HG02610 (cell line): ENCODE measurements at regions not wholly inside any gene's neighbourhood (a gene's known extent, or its start where the extent isn't known, plus 50 kb on each side); places are given as distances from the start of the nearest gene placed in this dataset.

ENCODE experiments used
- ATAC-seq: cut with Tn5 transposase; IDR thresholded peaks from one replicate; pipeline ENCODE4 v1.9.1; 2021; ENCODE audit warnings: mild to moderate bottlenecking, moderate library complexity; ENCODE audit not compliant: unreplicated experiment

- no peak for ATAC-seq
Observed at GRCh38 chr14:62244221-62244620, 482.0 kb downstream of the SNAPC1 start.

- ATAC-seq, result no peak
Observed at GRCh38 chr14:62247266-62247665, 485.0 kb downstream of the SNAPC1 start.

- no peak for ATAC-seq
Observed at GRCh38 chr14:62251237-62251636, 489.0 kb downstream of the SNAPC1 start.

GRCh38 chr14:62253171-62253570 is 491.0 kb downstream of the SNAPC1 start:
- ATAC-seq, result no peak

GRCh38 chr14:62253911-62254310 is 491.7 kb downstream of the SNAPC1 start:
- no peak for ATAC-seq

- no peak for ATAC-seq
Observed at GRCh38 chr14:62269204-62269603, 507.0 kb downstream of the SNAPC1 start.

- ATAC-seq, result no peak
Observed at GRCh38 chr14:62270236-62270635, 508.0 kb downstream of the SNAPC1 start.

- no peak for ATAC-seq
Observed at GRCh38 chr14:62280366-62280765, 518.1 kb downstream of the SNAPC1 start.

GRCh38 chr14:62283837-62284236 is 521.6 kb downstream of the SNAPC1 start:
- ATAC-seq, result no peak

GRCh38 chr14:62289471-62289870 is 527.3 kb downstream of the SNAPC1 start:
- no peak for ATAC-seq

- no peak for ATAC-seq
Observed at GRCh38 chr14:62301080-62301479, 538.9 kb downstream of the SNAPC1 start.

- no peak for ATAC-seq
Observed at GRCh38 chr14:62301911-62302310, 539.7 kb downstream of the SNAPC1 start.

GRCh38 chr14:62303437-62303836 is 541.2 kb downstream of the SNAPC1 start:
- ATAC-seq, result no peak

- no peak for ATAC-seq
Observed at GRCh38 chr14:62304257-62304656, 542.0 kb downstream of the SNAPC1 start.

GRCh38 chr14:62307844-62308243 is 545.6 kb downstream of the SNAPC1 start:
- ATAC-seq, result no peak

- ATAC-seq, result no peak
Observed at GRCh38 chr14:62308316-62308715, 546.1 kb downstream of the SNAPC1 start.

- ATAC-seq, result no peak
Observed at GRCh38 chr14:62308891-62309290, 546.7 kb downstream of the SNAPC1 start.

GRCh38 chr14:62313212-62313611 is 551.0 kb downstream of the SNAPC1 start:
- no peak for ATAC-seq

- ATAC-seq, result no peak
Observed at GRCh38 chr14:62314221-62314620, 552.0 kb downstream of the SNAPC1 start.

- ATAC-seq, result no peak
Observed at GRCh38 chr14:62314871-62315270, 552.7 kb downstream of the SNAPC1 start.

- ATAC-seq, result no peak
Observed at GRCh38 chr14:62315631-62316030, 553.4 kb downstream of the SNAPC1 start.

- no peak for ATAC-seq
Observed at GRCh38 chr14:62322216-62322615, 560.0 kb downstream of the SNAPC1 start.

- no peak for ATAC-seq
Observed at GRCh38 chr14:62329427-62329826, 567.2 kb downstream of the SNAPC1 start.

- no peak for ATAC-seq
Observed at GRCh38 chr14:62347562-62348011, 585.4 kb downstream of the SNAPC1 start.
